Mucosa of descending colon (tissue), 3 donors: ENCODE measurements at regions not wholly inside any gene's neighbourhood (a gene's known extent, or its start where the extent isn't known, plus 50 kb on each side); places are given as distances from the start of the nearest gene placed in this dataset.

ENCODE experiments used
- ATAC-seq: fragments of 200-7000 bp; cut with Tn5 transposase; one replicate; pipeline ENCODE4 v1.9.1; 2020; ENCODE audit warnings: mild to moderate bottlenecking, moderate library complexity
- DNase-seq, 3 donors: peaks; one replicate each; pipeline ENCODE4 v3.0.0-alpha.2; 2020
- H3K36me3 ChIP-seq: fragments of 200-600 bp; one replicate; pipeline ENCODE4 v1.8.0; 2021; ENCODE audit warnings: low read depth, mild to moderate bottlenecking
- H3K4me1 ChIP-seq: fragments of 200-600 bp; one replicate; pipeline ENCODE4 v1.8.0; 2021; ENCODE audit warnings: low read depth, mild to moderate bottlenecking
- H3K4me3 ChIP-seq: fragments of 200-600 bp; one replicate; pipeline ENCODE4 v1.8.0; 2021; ENCODE audit warnings: mild to moderate bottlenecking
- H3K9me3 ChIP-seq: fragments of 200-600 bp; one replicate; pipeline ENCODE4 v1.8.0; 2021; ENCODE audit warnings: mild to moderate bottlenecking
- intact Hi-C, 2 donors: fragments of 100-400 bp; cut with DNase I in 1 of 2; cut with micrococcal nuclease in 1 of 2; formaldehyde crosslinking; loops; one replicate each; pipeline versions ENCODE4 v1.11.0 to v1.11.1; 2022; cut with DNase I, micrococcal nuclease
- TF ChIP-seq, protein P1 (sequence below): fragments of 200-600 bp; IDR thresholded peaks from one replicate; pipeline ENCODE4 v1.8.0; 2022; ENCODE audit warnings: antibody characterized with exemption, mild to moderate bottlenecking
- donor health status: DM: no; HTN: no; CAD: no; lungs with moderate emphysema.
- donor health status: DM: no; HTN: no; CAD: no.
- donor health status: DM: no; HTN: yes; CAD: no.

DNA sequence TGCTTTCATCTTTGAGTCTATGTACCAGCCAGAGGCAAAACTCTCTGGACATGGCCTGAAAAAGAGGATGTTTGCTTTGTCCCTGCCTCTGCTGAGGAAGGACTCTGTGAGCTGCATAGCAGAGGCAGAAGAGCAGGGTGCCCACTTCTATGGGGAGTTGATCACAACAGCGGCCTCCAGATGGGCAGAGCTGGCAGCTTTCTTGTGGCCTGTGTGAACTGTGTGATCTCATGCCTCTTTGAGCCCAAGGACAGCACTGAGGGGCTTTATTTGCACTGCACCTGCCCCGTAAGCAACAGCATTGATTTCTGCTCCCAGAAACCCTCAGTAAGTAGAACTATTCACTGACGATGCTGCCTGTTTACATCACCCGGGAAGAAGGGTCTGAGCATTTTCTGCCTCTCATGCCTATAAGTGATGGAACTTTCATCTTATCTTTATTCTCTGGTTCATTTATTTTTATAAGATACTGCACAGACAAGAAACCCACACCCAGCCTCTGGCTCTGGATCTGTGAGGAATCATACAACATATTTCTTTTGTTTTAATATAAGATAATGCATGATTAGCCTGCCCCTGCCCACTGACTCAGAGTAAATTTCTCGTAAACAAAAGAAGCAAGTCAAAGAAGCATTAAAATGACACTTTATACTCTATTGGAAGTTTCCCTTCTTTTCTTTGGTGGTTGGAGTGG is 244.2 kb upstream of the SOX21 start:
- ATAC-seq (no peak), DNase-seq (no peak)
- Histone ChIP-seq H3K4me3 (no peak overlapping the region), H3K9me3 (no peaks in the 10 kb centered on the region), H3K4me1 (no peaks in the 10 kb centered on the region), H3K36me3 (no peaks in the 10 kb centered on the region)
- TF ChIP-seq, protein P1, sequence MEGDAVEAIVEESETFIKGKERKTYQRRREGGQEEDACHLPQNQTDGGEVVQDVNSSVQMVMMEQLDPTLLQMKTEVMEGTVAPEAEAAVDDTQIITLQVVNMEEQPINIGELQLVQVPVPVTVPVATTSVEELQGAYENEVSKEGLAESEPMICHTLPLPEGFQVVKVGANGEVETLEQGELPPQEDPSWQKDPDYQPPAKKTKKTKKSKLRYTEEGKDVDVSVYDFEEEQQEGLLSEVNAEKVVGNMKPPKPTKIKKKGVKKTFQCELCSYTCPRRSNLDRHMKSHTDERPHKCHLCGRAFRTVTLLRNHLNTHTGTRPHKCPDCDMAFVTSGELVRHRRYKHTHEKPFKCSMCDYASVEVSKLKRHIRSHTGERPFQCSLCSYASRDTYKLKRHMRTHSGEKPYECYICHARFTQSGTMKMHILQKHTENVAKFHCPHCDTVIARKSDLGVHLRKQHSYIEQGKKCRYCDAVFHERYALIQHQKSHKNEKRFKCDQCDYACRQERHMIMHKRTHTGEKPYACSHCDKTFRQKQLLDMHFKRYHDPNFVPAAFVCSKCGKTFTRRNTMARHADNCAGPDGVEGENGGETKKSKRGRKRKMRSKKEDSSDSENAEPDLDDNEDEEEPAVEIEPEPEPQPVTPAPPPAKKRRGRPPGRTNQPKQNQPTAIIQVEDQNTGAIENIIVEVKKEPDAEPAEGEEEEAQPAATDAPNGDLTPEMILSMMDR, result no peak
- intact Hi-C loops, result no loop called here

DNA sequence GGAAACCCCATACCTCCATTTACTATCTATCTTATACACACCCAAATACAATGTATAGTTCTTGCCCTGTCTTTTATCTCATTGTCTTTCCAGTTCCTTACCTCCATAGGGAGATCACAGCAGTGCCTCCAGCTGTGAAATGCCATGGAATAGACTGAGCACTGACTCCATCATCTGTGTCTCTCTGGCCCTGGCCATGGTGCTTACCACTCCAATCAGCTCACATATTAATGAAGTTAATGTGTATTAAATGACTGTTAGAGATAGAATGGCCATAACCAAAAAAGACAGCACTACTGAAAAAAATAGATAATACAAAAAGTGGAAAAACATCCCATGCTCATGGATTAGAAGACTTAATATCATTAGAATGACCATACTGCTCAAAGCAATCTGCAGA is 240.4 kb upstream of the SOX21 start:
- TF ChIP-seq, protein P1, result no peak
- H3K36me3 ChIP-seq, result no peaks in the 10 kb centered on the region
- DNase-seq (no peak), ATAC-seq (no peak)
- H3K4me1 ChIP-seq, result no peaks in the 10 kb centered on the region
- no peak overlapping the region for H3K4me3 ChIP-seq
- intact Hi-C loops, result no loop called here
- H3K9me3 ChIP-seq, result no peaks in the 10 kb centered on the region

DNA sequence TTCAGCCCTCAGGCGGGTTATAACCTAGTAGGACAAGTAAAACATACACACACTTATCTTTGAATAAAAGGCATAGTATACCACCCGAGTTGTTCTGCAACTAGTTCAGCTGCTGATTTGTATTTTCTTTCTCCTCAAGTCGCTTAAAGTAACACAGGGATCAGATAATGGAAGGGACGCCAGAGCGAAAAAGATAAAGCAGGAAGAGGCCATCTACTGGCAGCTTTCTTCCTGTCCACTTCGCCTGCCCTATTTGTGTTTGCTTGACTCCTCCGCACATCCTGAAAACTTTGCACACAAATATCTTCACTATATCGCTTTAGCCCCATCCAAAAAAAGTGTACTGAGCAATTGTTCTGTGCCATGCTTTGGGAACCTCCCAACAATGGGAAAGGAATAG is 238.0 kb upstream of the SOX21 start:
- H3K9me3 ChIP-seq, result no peaks in the 10 kb centered on the region
- H3K36me3 ChIP-seq, result no peaks in the 10 kb centered on the region
- intact Hi-C loops, result no loop called here
- DNase-seq (no peak), ATAC-seq (no peak)
- no peaks in the 10 kb centered on the region for H3K4me1 ChIP-seq
- TF ChIP-seq, protein P1, result no peak
- no peak overlapping the region for H3K4me3 ChIP-seq

DNA sequence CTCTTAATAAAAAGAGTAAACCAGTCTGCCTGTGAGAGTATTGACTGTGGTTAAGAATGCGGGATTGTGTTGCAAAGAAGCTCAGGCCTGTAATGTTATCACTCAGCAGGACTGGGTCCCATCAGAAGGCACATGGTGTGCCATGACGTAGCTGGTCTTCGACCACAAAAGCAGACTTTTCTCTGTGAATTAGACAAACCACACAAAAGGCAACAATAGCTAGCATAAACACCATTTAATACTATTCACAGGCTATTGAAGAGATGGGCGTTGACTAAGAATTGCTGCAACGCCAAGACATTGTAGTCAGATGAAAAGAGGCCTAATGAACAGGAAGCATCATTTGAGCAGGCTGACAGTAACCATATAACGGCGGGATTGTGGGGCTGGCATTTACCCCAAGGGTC is 235.6 kb upstream of the SOX21 start:
- no peak for ATAC-seq
- TF ChIP-seq, protein P1, result no peak
- no peak for DNase-seq

DNA sequence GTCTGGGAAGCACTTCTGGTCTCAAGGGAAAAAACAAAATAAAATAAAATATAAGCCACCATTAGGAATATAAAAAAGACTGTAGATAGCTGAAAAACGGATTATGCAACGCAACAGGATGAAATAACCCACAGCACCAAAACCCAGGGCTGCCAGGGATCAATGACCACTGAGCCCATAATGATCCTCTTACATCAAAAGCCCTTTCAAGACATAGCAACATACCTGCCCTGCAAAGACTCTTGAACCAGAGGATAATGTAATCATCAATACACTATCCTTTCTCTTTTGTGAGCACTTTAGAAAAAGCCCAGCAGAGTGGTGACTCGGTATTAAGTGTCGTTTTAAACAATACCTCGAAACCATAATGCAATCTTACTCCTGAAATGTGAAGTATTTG is 235.0 kb upstream of the SOX21 start:
- Histone ChIP-seq H3K4me1 (no peaks in the 10 kb centered on the region), H3K9me3 (no peaks in the 10 kb centered on the region), H3K4me3 (no peak overlapping the region), H3K36me3 (no peaks in the 10 kb centered on the region)
- ATAC-seq, result no peak
- intact Hi-C loops, result no loop called here
- DNase-seq, result no peak
- TF ChIP-seq, protein P1, result no peak

More for the DNA sequence above, 235.6 kb upstream of the SOX21 start:
- no peak overlapping the region for H3K4me3 ChIP-seq
- H3K9me3 ChIP-seq, result no peaks in the 10 kb centered on the region
- H3K36me3 ChIP-seq, result no peaks in the 10 kb centered on the region
- no peaks in the 10 kb centered on the region for H3K4me1 ChIP-seq
- intact Hi-C loops, result no loop called here

DNA sequence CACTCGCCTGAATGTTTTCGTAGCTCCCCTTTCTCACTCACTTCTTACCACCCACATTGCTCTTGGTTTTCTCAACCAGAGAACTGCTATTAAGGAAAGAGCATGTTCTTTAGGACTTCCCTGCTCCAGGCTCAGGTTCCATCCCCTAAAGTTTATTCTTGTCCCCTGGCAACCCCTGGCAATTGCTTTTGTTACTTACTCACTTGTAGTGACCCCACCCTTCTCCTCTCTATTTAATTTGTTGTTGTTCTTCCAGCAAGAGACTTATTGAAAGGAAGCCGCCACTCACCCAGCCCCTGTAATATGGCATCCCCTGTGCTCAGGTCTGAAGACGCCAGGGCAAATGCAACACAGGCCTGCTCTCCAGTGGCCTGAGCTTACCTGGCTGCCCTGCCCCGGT is 233.7 kb upstream of the SOX21 start:
- Histone ChIP-seq H3K4me3 (no peak overlapping the region), H3K9me3 (no peaks in the 10 kb centered on the region), H3K36me3 (no peaks in the 10 kb centered on the region), H3K4me1 (no peaks in the 10 kb centered on the region)
- intact Hi-C loops, result no loop called here
- TF ChIP-seq, protein P1, result no peak
- DNase-seq (no peak), ATAC-seq (no peak)
